Stimulated activated CD4-positive, alpha-beta T cell treated with anti-CD3 and anti-CD28 coated beads, Interleukin-1b, Interleukin-23, amount 100 ng/mL, for 24 hours (primary cell): ENCODE measurements at regions not wholly inside any gene's neighbourhood (a gene's known extent, or its start where the extent isn't known, plus 50 kb on each side); places are given as distances from the start of the nearest gene placed in this dataset.

ENCODE experiments used
- DNase-seq, 4 experiments: peaks; one replicate each; pipeline ENCODE4 v3.0.0-alpha.2; 2020; ENCODE audit warnings: low read depth in 4 of 4, low spot score in 1 of 4

DNA sequence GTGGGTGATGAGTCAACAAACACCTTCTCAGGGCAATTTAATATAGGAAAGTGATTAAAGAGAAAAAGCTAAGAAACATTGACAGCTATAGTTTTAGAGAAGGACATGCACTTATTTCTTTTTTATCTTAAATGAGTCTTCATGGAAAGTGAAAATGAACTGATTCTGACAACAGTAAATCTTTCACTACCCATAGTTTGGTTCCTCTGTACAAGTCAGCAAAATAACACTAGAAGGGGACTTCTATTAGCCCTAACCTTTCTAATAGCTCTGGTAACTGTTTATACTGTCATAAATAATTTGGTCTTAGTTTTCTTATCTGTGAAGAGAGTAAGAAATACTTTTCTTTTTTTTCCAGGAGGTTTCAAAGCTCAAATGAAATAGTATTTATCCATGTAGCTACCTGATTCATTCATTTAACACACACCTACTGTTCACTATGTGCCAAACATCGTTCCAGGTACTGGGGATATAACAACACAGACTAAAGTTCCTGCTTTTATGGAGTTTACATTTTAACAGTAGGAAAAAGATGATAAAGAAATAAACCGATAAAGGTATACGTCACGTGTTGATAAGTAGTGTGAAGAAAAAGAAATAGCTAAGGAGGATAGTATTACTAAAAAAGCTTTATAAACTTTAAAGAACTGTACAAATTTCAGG, 148.2 kb downstream of the PCSK1 start:
- DNase-seq = no peak

DNA sequence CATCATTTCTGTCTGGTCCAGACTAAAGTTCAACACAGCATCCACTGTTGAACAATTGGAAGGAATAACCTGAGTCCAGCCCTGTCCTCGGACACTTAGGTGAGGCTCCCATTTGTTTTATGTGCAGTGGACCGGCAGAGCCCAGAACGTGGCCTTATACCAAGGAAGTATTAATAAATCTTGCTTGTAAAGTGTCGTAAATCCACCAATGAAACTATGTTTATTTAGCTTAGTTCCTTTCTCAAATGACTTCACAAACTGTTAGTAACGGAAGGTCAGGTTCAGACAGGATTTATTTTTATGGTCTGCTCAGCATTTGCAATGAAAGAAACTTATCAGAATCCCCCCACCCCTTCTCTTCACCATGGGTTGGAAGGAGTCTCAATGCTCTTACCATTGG, 149.5 kb downstream of the PCSK1 start:
- no peak for DNase-seq

DNA sequence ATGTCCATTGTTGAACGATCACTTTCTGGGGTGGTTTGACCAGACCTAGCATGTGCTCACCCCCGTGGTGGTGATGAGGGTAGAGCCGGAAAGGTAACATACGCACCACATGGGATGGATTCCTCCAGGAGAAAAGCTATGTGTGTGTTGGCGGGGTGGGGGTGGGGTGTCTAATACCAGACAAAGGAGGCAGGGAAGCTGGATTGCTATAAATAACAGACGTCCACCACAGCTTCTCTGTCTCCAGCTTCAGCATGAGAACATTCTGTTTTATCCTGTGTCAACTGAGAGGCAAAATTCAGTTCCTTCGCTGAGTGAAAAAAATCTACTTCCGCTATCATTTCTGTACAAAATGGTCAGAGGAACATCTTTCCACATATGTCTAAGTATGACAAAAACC, 151.0 kb downstream of the PCSK1 start:
- no peak for DNase-seq

DNA sequence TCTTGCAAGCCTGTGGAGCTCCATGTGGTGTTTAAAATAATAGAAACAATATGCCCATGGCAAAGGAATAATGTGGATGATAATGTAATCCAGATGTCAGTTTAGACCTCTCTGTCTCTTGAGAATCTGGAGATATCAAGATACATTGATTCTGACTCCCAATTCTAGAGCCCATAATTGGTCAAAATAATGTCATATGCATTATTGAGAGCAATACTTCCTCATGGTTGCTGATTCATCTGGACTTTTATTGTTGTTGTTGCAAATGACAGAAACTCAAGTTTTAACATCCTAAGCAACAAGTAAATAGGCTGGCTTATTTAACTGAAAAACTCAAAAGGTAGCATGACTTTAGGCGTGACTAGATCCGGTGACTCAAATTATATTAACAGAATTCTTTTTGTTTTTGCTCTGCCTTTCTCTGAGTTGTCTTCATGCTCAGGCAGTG, 152.1 kb downstream of the PCSK1 start:
- DNase-seq = no peak

DNA sequence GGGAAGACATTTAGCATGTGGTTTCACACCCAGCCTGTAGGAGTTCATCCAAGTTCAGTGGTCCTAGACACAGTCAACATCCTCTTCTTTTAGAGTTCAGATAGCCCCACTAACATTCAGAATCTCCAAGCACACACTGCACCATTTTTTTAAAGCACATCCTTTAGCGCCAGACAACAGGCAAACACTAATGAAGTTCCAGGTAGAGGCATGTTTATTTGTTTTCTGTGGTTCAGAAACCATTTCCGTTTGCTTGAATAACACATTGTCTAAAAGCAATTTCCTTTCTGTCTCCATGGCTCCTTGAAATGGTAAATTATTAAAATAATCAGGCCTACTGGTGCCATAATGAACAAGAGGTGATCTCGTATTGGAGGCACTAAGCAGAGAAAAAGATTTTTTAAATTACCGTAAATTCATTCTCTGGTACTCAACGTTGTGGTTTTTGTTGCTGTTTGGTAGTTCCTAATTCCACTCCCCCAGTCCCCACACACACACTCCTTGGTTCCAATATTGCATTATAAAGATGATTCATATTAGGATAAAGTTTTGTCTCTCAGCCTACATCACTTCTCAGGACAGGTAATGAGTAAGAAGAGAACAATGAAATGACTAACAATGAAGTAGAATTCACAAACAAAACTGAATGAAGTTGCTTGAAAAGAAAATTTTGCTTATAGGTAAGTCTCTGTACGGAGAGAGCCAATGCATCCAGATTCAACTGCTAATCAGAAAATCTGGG, 153.1 kb downstream of the PCSK1 start:
- peak in 2 of 4 experiments; percentile 0 to 12 for DNase-seq

DNA sequence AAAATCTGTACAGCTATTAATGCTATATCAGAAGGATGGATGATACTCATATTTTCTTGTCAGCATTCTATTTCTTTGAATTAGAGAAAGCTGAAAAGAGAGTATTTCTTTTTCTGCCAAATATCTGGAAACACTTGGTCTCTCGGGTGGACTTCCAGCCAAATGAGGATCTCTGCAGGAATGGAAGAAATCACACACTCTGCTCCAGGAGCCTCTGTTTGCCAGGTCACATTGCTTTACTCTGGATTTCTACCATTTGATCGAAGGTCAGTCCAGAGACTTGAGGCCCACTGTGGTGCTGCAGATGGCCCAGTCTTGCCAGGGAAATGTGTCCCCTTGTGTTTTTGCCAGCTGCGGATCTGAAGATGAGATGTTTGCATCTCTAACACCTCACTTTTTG, 154.1 kb downstream of the PCSK1 start:
- DNase-seq = no peak

DNA sequence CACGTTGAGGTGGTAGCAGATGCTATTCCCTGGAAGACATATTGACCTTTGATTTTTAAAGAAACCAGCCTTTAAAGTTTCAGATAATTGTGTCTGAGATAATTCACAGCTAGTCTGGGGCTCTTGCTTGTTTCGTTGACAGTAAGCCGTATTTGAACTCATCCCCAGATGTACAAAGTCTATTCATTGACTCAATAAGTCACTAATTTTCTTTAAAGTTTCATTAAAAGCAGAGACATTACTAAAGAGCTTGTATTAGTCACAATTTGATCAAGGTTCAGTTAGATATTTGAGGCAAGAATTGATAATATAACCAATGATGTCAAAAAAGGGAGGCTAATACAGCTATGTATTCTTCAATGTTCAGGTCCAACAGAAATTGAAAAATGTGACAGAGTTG, 158.0 kb downstream of the PCSK1 start:
- no peak for DNase-seq

DNA sequence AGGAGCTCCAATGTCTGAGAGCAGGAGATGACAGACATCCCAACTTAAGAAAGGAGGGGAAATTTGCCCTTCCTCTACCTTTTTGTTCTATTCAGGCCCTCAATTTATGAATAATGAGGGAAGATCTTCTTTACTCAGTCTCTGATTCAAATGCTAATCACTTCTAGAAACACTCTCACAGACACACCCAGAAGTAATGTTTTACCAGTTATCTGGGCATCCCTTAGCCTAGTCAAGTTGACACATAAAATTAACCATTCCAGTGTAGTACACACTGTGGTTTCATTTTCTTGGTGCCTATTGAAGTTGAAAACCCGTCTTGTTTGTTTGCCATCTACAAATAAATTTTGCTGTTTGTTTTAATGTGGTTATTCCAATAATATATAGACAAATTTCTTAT, 167.6 kb downstream of the PCSK1 start:
- DNase-seq = no peak

DNA sequence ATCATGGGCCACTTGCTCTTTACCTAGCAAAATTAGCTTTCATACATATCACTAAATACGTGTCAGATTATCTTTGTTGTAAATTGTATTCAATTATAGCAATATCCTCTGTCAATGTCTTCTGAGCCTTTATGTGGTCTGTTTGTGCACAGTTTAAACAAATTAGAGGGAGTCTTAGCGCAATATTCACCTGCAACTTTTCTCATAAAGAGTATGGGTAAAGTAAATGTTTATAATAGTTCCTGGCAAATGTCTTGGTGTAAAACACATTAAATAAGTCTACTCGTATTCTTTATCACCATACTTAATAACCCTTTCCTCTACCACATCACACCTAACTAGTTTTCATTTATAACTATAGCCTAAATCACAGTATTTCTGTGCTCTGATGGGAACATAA, 169.0 kb downstream of the PCSK1 start:
- DNase-seq = no peak

DNA sequence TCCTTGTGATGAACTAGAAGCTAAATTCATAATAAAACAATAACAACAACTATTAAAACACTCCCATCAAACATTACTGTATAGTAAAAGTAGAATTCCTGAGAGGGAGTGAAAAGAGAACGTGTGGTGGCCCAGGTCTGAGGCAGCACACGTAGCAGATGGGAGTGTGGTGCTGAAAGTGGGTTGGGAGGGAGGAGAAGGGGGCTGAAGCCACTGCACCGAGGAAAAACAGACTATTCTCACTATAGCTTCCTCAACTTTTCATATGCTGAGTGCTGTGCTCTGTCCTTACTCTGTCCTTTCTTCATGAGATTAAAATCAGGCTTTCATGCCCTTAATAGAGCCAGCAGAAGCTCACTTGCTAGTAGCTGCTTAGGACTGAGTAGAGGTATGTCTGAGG, 170.9 kb downstream of the PCSK1 start:
- no peak for DNase-seq

DNA sequence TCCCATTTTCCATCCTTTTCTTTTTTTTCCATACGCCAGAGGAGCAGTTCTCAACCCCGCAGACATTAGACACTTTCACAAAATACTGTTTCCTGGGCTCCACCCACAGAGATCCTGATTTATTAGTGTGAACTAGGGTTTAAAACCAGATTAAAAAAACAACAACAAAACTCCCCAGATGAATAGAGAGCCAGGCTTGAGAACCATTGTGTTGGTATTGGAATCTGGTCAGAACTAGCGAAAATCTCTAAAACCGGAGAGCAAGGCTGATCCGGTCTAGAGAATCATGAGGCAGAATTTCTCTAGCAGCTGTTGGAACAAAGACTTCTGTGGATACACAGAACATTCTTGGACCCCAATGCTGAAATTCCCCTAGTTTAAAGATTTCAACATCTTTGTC, 173.0 kb downstream of the PCSK1 start:
- no peak for DNase-seq

DNA sequence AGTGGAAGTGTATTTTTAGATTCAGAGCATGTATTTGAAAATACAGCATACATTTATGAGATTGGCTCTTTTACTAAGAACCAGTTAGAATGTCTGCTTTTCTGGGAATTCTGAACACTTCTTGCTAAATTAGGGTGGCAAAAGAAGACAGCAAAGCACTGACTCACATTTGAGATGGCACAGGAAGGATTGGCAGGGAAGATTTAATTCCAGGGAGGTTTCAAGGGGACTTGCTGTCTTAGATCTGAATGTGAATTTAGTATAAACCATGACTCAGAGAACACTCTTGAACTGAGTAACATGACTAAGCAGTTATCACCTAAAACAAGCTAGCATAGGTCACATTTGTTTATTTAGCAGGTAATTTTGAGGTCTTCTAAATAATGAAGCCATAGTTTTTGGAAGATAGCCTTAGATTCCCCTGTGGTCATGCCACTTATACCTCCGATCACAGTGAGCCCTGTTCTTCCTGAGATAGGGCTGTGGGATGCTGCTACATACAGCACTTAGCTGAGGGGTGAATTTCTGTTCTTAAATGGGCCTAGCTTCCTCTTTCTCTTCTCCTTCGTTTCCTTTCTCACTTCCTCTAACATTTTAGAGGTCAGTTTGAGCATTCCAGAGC, 173.8 kb downstream of the PCSK1 start:
- DNase-seq = no peak

DNA sequence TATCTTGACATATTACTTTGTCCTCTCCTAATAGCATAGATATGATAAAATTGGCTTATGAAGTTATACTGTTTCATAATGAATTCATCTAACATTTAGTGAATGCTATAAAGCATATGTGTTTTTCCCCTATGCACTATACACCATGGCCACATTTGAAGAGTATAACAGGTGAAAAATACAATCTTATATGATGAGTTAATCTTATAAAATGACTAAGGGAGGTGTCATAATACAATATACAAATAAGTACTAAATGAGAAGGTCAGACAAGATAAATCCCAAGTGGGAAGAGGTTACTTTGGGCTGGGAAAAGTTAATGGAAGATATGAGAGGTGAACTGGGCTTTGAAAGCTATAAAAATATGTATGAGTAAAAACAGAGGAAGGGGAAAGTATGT, 174.4 kb downstream of the PCSK1 start:
- no peak for DNase-seq

DNA sequence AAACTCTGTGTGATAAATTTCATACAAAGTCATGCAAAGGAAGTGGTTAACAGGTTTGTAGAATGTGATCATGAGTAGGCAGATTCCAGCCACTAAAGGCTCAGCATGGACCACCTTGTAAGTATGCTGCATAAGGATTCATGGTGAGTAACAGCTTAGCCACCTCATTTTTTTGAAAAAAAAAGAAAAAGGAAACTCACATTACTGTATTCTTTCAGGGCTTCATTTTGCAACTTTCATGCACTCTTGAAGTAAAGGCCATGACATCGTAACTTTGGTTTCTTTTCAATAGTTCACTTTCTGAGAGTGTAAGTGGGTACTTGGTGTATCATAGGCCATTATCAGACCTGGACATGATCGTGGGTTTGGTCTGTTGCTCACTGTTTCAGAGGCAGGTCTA, 175.1 kb downstream of the PCSK1 start:
- DNase-seq = no peak

DNA sequence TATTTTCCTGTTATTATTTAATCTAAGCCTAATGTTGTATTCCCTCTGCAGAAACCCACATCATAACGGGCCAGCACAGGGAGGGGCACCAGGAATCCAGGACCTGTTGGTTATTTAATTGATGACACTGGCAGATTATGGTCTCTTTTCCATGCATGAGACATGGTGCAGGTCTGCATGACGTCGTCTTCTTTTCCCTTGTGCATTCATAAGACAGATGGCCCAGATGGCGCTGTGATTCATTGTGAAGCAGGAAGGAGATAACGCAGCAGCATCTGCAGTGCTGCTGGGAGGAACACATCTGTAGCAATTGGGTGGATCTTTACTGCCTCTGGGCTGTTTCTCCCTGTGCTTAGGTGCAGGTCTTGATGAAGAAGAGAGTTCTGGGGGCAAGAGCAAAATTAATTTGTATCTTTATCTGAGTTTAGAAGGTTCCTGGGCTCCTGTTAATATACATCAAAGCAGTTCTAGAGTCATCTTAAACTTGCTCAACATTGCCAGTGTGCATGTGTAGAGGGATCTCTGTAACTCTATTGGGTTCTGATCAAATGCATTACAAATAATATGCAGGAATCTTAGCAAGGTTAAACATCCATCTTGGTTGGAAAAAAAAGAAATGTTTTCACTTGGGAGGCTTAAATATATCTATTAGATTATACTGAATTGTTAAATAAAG, 176.1 kb downstream of the PCSK1 start:
- DNase-seq = no peak

DNA sequence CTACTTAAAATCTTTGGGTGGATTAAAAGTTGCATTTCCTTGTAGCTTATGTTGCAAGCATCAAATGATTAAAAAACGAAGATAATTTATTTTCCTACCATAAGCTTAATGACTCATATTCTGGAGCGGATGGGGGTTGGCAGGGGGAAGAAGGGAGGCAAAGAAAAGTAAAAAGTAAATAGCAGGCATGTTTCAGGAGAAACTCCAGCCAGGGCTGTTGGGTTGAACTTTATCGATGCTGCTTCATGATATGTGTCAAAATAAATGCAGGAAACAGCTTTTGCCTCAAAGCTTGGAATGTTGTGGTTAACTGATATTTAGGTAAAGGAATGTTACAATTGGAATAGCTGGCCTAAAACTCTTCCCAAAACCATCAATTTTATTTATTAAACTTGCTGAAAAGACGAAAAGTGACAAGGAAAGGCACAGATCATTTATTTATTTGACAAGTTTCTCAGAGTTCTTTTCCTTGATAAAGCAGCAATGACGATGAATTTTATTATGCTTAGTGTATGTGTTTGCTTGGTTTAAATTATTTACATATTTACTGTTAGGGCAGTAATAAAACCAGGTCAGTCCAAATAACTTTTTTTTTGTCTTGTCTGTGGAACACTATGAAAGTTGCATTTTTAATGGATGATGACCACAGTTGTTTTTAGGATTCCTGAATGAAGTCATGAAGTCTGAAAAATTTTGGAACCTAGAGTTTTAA, 177.9 kb downstream of the PCSK1 start:
- DNase-seq = no peak

DNA sequence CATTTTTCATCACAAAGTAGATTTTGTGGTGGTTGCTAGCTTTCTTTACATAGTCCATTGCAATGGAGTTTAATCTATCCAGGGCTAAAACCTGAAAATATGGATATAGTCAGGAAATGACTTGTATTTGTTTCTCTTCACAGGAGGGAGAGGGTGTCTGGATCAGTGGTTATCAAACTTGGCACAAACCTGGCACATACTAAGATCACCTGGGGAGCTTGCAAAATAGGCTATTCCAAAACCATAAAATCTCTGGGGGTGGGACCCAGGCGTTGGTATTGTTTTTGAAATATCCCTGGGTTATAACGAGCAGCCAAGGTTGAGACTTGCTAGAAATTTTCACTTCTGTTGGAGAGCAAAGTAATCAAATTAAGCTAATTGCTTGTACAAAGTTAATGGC, 179.9 kb downstream of the PCSK1 start:
- DNase-seq = no peak

DNA sequence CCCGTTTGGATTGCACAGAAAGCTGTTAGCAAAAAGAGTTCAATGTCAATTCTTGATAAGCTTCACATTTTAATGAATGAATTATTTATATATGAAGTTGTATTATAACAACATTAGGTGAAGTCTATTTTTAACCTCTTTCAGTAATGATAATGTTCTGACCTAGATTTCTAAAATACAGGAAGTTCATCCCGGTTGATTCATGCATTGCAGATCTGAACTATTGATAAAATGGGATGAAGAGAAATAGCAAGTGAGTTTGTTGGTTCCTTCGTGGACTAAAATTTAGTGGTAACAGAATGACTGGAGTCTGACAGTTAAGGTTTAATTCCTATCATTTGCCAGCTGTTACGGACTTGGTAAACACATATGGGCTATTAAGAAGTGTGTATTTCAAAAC, 180.5 kb downstream of the PCSK1 start:
- DNase-seq = no peak

DNA sequence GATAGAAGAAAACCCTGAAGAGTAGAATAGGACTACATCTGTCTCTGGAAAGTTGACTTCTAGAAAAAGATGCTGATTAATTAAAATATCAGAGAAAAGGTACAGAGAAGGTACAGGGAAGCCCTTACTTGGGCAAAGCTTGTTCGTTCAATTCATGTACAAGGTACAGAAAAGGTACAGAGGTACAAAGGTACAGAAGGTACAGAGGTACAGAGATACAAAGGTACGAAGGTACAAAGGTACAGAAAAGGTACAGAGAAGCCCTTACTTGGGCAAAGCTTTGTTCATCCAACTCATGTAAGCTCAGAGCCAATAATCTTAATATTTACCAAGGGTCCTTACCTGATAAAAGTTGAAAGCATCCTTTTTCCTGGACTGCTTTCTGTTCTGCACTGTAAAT, 182.3 kb downstream of the PCSK1 start:
- no peak for DNase-seq

DNA sequence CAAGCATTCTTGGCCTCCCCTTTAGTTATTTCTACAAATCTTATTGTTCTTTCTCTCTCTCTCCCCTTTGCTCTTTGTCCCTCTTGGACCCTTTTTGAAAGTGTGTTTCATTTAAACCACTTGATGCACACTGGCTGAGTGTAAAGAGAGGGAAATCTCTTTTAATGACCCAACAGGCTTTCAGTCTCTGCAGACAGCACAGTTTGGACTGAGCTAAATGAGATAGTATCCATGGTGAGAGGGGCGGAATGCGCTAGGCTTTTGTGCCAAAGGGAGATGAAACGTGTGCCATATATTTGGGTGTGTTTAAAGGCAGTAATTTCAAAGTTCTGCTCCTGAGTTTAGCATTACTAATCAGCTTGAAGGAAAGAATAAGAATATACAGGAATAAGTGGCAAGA, 184.9 kb downstream of the PCSK1 start:
- no peak for DNase-seq

DNA sequence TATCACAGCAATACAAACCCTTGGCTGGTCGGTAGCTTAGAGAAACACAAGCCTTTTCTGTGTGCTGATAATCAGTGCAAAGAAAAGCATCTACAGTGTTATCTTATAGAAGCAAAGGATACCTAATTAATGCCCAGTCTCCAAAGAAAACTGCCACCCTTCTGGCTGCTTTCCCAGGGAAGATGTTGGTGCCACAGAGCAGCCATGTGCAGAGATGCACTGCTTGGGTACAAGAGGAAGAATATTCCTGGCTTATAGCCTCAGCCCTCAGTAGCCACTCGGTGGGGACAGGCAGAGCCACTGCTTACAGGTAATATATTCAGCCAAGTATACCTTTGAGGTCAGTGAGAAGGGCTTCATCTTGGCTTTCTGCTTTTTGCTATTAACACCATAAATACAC, 185.3 kb downstream of the PCSK1 start:
- no peak for DNase-seq
